Right forelimb (tissue), 1 donor: ENCODE measurements at regions not wholly inside any gene's neighbourhood (a gene's known extent, or its start where the extent isn't known, plus 50 kb on each side); places are given as distances from the start of the nearest gene placed in this dataset.
"Not testable (repeated sequence)": the region's sequence is repeated elsewhere in the genome, so short reads cannot be mapped to it uniquely, and the experiment has no call there.

Experiments
- DNase-seq: peaks from one replicate; pipeline ENCODE4 v3.0.0-alpha.2; 2018

DNA sequence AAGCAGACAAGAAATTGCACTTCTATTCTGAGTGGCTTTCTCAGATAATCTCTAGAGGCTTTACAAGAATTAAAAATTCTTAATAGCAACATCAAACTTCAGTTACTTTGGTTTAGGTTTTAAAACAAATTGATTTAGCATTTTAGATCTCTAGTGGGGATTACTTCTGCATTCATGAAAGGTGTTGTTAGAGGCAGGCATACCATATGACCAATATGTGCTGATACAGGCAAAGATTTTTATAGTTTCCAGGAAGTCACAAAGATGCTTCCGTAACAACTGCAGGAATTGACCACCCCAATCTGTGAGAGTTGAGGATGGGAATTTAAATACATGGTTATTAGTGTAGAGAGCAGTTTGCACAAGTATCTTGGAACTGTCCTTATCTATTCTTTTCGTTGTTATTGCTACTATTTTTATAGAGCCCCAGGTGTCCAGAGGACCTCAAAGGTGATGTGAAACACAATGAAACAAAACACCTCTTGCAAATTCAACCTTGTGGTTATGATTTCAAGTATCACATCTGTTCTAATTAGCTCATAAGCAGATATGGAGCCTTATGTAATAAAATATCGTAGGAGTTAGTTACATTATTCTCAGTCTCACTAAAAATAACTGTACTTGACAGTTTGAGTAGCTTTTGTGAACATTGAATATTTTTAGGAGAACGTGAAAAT lies 512.7 kb upstream of the ADGRL4 start:
- DNase-seq: no peak

DNA sequence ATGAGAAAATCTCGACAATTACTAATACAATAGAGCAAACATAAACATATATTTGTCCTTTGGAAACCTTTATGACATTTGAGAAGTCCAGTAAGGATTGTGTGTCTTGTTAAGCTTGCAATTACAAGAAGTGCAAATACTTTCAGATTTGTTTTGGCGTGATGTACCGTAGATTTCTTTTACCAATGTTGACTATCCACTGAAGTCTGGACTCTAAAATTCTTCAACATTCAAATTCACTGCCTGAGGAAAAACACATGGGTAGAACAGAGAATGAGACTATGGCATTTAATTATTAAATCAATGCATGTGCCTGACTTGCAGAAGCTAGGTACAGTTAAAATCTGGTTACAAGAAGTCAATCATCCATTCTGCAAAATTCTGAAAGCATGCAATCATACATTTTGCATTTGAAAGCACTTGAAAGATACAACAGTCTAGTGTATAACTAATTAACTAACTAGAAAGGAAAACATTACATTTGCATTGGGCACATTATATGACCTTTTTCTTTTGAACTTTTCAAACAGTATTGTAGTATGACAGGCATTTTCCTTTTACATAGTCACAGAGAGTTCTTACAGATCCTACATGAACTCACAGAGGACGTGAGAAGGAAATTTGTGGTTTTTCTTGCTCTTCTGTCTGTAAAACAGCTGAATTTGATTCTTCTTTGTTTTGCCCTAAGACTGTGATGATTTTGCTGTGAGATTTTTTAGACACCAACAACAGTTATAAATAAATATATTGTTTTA lies 511.1 kb upstream of the ADGRL4 start:
- DNase-seq: no peak

DNA sequence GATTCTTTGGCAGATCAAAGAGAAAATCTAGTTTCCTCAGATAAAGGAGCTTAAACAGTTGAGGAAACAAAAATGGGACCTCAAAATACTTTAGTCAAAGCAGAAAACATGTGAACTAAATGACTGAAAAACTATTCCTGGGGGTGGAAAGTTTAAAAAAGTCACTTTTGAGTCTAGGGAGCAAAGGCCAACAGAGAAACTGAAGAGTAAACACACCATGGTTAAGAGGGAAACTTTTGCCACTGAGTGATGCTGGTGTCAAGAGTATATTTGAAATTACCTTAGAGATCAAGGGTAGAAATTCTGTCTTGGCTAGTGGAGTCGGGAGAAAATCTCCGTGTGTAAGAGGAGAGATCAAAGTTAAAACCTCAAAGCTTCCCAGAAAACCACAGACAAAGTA lies 501.2 kb upstream of the ADGRL4 start:
- DNase-seq: no peak

DNA sequence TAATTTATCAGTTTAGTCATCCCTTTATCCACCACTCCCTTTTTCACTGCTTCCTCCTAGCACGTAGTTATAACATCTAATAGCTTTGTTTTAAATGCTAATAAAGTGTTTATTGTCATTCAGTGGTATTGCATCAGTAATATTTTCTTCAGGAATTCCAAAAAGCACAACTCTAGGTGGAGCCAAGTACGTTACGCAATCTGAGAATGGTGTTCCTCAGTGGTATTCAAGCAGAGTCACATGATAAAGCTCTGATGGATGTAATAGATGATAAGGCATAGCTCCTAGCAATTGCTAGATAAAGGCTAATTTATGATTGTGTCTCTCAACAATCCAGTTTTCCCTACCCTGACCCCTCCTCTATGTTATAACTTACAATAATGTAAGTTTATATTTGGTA lies 494.6 kb upstream of the ADGRL4 start:
- no peak for DNase-seq

DNA sequence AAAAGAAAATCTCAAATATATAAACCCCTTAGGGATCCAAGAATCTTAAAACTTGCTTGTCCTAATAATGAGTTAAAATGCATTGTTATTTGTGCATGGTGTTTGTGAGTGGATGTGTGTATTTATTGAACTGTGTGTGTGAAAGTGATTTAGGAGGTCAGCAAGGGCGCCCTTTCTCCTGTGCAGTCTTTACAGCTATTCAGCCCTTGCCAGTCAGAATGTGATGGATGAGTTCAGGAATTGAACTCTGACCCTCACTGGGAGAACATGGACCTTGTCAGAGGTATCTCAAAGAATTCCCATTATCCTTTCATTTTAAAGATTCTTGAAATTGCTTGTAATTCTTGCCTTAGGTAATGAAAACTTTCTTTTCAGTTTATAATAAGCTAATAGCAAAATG lies 493.0 kb upstream of the ADGRL4 start:
- DNase-seq: no peak

DNA sequence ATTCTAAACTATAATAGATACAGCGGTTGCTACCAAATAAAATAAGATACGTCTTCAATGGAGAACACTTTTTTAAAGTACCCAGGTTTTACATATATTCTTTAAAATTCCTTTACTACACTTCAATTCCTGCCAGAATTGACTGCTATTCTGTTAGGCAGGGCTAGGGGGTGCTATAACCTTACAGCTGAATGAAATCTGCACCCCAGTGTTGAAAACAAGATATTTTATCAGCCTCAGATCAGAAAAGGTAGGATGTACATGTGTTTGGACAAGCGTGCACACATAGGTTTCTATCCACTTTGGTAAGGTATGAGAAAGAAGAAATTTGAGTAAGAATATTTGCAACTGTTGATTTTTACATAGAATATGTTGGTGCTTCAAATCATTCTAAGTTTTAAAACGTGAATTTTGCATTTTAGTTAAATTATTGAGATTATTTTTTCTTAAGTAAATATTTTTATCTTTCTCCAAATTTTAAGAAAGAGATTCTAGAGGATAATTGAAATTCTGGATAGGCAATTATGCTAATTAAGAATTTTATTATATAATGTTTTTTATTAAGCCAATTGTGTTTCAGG lies 490.8 kb upstream of the ADGRL4 start:
- DNase-seq: no peak

DNA sequence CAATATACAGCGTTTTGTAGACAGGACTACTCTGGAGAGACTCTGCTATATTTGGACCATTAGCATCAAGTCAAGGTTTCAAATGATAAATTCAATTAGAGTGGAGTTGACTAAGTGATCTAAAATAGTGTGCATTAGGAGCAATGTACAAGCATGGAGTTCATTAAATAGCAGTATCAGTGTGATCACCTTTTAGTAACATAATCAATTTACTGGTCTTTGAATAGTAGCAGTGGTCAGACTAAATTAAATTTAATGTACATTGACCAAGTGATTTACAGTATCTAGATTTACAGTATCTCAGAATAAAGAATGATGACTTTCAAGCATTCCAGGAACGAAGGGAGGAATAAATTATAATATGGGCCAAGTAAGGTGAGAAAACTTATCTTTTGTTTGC lies 489.6 kb upstream of the ADGRL4 start:
- no peak for DNase-seq

DNA sequence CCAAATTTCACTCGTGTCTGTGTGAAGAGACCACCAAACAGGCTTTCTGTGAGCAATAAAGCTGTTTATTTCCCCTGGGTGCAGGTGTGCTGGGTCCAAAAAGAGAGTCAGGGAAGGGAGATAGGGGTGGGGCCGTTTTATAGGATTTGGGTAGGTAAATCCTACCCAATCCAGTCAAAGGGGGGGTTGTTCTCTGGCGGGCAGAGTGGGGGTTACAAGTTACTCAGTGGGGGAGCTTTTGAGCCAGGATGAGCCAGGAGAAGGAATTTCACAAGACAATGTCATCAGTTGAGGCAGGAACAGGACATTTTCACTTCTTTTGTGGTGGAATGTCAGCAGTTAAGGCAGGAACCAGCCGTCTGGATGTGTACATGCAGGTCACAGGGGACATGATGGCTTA lies 487.2 kb upstream of the ADGRL4 start:
- DNase-seq: not testable (repeated sequence)

DNA sequence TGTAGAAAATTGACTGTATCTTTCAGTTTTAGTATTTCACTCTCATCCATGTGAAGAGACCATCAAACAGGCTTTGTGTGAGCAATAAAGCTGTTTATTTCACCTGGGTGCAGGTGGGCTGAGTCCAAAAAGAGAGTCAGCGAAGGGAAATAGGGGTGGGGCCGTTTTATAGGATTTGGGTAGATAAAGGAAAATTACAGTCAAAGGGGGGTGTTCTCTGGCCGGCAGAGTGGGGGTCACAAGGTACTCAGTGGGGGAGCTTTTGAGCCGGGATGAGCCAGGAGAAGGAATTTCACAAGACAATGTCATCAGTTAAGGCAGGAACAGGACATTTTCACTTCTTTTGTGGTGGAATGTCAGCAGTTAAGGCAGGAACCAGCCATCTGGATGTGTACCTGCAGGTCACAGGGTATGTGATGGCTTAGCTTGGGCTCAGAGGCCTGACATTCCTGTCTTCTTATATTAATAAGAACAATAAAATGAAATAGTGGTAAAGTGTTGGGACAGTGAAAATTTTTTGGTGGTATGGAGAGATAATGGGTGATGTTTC lies 482.1 kb upstream of the ADGRL4 start:
- not testable (repeated sequence) for DNase-seq

DNA sequence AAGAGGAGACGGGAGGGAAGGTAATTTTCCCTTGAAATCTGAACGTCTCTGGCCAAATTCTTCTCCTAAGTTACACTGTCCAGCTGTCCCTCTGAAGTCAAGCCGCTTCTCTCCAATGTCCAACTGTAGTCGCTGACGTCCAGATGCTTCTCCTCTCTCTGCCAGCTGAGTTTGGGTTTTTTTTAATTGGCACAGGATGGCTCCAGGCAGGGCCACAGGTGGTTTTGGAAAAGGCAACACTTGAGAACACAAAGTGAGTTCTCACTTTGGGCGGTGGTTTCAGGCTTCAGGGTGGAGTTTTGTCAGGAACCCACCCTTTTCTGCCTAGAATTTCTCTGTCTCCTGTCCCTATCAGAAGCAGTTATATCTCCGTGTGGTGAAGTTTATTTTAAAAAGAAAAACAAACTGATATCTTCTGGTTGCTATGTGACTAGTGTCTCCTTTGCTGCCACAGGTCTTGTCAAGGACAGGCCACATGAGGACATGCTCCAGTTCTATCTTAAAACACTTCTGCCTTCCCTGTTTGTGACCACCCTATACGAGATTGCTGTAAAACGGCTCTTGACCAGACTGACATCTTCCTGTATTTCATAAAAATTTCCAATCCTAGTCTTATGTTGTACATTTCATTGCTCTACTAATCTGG lies 472.3 kb upstream of the ADGRL4 start:
- DNase-seq: no peak

DNA sequence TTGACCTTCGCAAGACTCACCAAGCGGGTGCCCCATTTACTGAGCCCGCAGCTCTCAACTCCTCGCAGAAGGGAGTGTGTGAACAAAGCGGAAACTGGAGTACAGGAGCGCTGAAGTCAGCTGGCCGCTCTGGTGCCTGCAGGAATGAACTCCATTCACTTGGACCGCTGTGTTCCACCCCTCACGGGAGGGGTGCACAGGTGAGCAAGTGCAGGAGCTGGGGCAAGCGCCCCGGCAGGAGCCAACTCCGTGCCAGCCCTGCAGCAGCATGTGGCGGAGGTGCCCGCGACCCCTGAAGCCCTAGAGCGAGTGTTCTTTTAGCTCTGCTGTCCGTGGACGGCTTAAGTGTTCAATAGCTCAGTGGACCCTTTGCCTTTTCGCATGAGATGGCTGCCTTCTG lies 471.6 kb upstream of the ADGRL4 start:
- no peak for DNase-seq

DNA sequence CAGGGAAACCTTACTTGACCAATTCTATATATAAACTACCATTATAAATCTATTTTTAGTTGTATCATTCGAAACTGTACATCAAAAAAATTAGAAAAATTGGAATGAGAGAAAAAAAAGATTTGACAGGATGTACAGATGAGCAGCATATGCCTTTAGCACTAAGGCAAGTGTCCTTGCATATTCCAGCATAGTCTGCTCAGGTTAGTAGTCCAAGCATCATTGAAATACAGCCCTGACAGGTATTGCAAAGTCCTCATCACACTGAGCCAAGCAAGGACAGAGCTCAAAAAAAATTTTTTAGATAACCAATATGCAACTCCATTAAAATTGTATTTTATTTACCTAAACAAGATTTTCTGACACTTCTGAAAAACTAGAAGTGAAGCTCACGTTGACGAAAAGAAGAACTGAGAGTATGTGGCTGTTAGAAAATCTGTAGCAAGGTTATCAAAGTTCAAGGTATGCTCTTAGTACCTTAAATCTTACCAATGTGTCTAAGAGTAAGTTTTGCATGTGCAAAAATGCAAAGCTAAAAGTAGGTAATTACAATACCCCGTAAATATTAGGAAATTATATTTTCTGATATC lies 465.6 kb upstream of the ADGRL4 start:
- no peak for DNase-seq

DNA sequence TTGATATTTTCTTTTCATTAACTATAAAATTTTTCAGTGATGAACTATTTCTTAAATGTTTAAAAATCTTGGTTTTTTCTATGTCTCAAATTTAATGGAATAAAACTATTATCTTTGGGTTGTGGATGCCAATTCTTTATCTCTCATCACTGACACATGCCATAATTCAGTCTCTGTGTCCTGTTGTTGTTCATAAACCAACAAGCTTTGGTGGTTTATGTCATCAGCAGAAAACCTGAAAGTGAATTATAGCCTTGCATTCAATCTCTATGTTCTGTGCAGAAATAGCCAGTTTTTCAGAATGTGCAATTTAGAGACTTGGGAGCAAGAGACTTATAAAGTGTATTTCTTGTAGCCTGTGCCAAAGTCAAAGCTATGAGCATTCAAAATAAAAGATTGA lies 462.6 kb upstream of the ADGRL4 start:
- DNase-seq: no peak

DNA sequence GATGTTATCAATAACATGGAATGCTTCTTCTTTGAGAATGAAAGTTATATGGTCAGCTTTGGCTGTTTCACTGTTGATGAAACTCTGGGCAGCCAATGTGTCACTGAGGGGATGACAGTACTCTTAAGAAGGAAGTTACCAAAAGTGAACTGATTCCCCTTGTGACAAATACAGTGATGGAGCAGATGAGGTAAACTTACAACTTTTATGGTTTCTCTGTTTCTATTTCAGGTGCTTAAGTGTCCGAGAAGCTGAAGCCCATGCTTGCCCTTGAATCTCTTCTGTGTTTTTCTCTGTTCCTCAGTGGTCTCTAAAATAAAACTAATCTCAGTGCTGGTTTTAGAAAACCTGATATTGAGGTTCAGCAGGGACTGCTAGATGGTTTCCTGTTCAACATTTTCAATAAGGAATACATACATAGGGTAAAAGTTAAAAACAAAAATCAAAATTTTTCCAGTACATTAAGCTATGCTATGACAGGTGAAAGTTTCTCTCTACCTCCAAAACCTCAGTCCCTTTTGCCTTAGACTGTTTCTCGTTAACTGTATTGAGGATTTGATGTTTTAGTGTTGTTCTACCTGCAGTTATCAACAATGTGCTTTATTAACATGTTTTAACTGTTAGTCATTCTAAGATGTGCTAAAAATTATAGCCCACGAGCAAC lies 454.4 kb upstream of the ADGRL4 start:
- no peak for DNase-seq

DNA sequence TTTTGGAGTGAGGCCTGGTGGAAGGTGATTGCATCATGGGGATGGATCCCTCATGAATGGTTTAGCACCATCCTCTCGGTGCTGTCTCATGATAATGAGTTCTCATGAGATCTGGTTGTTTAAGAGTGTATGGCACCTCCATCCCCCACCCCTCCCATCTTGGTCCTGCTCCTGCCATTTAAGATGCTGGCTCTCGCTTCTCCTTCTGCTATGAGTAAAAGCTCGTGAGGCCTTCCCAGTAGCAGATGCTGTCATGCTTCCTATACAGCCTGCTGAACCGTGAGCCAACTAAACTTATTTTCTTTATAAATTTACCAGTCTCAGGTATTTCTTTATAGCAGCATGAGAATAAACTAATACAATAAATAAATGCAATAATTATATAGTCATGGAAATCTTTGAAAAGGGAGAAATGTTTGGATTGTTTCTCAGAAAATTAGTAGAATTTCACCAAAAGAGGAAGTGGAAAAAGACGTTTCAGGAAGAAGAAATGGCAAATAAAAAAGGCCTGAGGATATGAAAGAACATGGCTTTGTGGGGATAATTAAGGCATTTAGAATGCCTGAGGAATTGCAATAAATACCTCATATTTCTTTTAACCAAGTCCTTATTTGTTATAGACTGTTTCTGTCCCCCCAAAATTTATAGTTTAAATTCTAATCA lies 451.2 kb upstream of the ADGRL4 start:
- no peak for DNase-seq

DNA sequence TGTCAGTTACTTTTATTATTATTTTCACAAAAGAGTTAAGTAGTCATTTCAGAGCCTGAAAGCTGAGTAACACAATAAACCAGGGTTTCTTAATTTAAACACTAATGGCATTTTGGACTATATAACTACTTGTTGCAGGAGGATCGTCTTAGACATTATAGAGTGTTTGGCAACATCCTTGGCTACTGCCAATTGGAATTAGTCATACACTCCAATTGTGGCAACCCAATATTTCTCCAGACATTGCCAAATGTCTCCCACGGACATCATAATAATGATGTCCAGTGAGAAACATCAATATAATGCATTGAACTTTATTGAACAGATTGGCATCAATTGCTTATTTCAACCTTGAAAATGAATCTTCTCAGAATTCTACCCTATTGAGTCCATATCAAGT lies 441.9 kb upstream of the ADGRL4 start:
- no peak for DNase-seq

DNA sequence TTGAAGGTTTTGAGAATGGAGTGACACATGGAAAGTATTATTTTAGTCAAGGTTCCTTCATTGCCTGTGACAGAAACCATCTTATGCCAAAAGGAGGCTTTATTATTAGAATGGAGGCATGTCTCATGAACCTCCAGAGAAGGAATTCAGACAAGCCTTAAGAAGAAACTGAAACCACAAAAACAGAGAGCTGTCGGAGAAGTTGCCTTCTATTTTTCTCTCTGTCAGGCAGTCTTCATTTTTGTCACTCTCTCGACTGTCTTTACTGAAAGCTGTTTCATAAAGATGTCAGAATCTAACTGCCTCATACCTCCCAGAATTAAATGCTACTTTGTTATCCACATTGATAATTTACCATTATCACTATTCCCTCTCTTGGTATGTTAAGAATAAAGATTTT lies 434.7 kb upstream of the ADGRL4 start:
- no peak for DNase-seq

DNA sequence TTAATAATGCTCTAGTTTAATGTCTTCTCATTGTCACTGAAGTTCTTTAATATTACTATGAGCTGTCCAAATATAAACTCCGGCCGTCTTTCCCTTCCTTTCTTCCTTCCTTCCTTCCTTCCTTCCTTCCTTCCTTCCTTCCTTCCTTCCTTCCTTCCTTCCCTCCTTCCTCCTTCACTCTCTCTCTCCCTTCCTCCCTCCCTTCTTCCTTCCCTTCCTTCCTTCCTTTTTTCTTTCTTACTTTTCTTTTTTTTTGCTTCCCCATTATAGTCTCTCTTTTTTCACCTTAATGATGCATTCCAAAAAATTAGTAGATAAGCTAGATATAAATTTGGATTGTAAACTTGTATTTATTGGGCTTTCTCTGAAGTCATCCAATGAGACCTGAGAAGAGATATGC lies 431.0 kb upstream of the ADGRL4 start:
- DNase-seq: no peak

DNA sequence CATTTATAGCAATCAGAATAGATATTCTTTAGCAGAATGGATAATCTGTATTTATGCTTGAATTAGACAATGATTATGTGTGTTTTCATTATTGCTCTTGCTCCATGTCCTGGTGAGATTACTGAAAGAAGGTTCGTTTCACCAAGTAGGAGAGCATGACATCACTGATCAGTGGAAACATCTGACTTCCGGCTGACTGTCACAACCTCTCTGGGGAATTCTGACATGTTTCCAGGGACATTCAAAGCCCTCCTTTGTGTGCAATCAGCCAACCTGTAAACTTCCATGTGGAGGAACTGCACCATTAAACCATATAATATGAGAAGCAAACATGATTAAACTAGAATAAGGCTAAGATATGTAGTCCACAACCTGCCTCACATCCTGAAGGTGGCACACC lies 424.8 kb upstream of the ADGRL4 start:
- no peak for DNase-seq

DNA sequence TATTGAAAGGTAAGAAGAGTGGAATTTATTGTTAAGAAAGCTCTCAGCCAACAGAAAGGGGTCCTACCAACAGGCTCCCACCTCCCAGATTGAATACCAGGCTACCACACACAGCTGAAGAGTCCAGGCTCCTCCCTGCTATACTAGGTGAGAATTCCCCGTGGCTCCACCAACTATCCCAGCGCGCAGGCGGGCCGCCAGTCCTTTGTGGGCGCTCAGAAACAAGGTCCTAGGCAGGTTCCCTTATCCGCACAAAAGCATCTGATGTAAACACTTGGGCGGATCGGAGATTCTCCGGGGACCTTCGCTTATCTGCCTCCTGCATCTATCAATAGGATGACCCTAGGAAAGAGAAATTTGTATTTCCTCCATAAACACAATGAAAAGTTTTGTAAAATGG lies 423.9 kb upstream of the ADGRL4 start:
- no peak for DNase-seq

DNA sequence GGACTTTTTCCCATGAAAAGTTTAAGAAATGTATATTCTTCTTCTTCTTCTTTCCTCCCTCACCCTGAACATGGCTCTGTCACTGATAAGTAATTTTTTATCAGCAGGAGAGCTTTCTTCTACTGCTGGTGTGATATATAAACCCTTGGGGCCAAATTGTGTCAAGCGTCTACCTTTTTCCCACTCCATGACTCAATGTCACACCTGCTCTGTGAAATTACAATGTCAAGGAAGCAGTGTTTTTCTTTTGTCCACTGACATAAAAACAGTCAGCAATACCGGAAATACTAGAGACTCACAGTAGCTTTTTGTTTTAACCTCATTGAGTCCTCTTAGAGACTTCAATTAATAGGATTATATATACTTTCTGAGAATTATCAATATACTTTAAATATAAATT lies 416.2 kb upstream of the ADGRL4 start:
- DNase-seq: no peak

DNA sequence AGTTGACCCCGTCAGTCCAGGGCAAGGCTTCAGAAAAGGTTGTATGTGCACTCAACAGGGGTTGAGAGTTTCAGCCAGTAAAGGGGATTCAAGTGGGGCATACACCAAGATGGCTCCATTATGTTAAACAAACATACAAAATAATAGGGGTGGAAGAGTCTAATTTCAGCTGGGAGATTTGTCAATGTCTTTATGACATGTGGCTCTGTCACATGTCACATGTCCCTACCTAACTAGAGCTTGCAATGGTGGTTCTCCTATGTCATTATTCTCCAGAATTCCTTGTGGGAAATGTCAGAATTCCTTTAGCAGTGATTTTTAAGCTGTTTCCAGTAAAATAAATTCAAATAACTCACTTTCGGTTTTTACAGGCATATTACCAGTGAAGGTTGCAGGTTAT lies 392.0 kb upstream of the ADGRL4 start:
- DNase-seq: no peak
